ENCODE measurements at regions not wholly inside any gene's neighbourhood (a gene's known extent, or its start where the extent isn't known, plus 50 kb on each side); places are given as distances from the start of the nearest gene placed in this dataset.

- DNase-seq: no peak
Observed at GRCh38 chr9:120107138-120107537, 472.8 kb downstream of the CDK5RAP2 start.

GRCh38 chr9:120104771-120105170, 475.2 kb downstream of the CDK5RAP2 start:
- DNase-seq: no peak

GRCh38 chr9:120100595-120100994, 479.4 kb downstream of the CDK5RAP2 start:
- DNase-seq: no peak

- no peak for DNase-seq
Observed at GRCh38 chr9:120099065-120099464, 480.9 kb downstream of the CDK5RAP2 start.

- no peak for DNase-seq
Observed at GRCh38 chr9:120098584-120098983, 481.4 kb downstream of the CDK5RAP2 start.

- no peak for DNase-seq
Observed at GRCh38 chr9:120091206-120091605, 488.8 kb downstream of the CDK5RAP2 start.

- DNase-seq: peak; percentile 79
Observed at GRCh38 chr9:120080849-120081248, 499.1 kb downstream of the CDK5RAP2 start.

GRCh38 chr9:120078112-120078511, 501.9 kb downstream of the CDK5RAP2 start:
- no peak for DNase-seq

- DNase-seq: no peak
Observed at GRCh38 chr9:120071760-120072159, 508.2 kb downstream of the CDK5RAP2 start.

GRCh38 chr9:120066315-120066714, 513.7 kb downstream of the CDK5RAP2 start:
- no peak for DNase-seq

GRCh38 chr9:120065151-120065550, 514.8 kb downstream of the CDK5RAP2 start:
- no peak for DNase-seq

GRCh38 chr9:120045011-120045410, 535.0 kb downstream of the CDK5RAP2 start:
- DNase-seq: no peak

GRCh38 chr9:120043448-120043847, 536.5 kb downstream of the CDK5RAP2 start:
- DNase-seq: peak; percentile 16

- no peak for DNase-seq
Observed at GRCh38 chr9:120040896-120041295, 539.1 kb downstream of the CDK5RAP2 start.

GRCh38 chr9:120038342-120038741, 541.6 kb downstream of the CDK5RAP2 start:
- no peak for DNase-seq

- DNase-seq: no peak
Observed at GRCh38 chr9:120032639-120033038, 547.3 kb downstream of the CDK5RAP2 start.

- DNase-seq: no peak
Observed at GRCh38 chr9:120030847-120031246, 549.1 kb downstream of the CDK5RAP2 start.

- DNase-seq: no peak
Observed at GRCh38 chr9:120018550-120018949, 561.4 kb downstream of the CDK5RAP2 start.

- DNase-seq: no peak
Observed at GRCh38 chr9:120018037-120018436, 561.9 kb downstream of the CDK5RAP2 start.

GRCh38 chr9:120016231-120016630, 563.7 kb downstream of the CDK5RAP2 start:
- DNase-seq: no peak

- no peak for DNase-seq
Observed at GRCh38 chr9:120014796-120015195, 565.2 kb downstream of the CDK5RAP2 start.

GRCh38 chr9:120009856-120010255, 570.1 kb downstream of the CDK5RAP2 start:
- no peak for DNase-seq

GRCh38 chr9:120001536-120001935, 578.4 kb downstream of the CDK5RAP2 start:
- no peak for DNase-seq

GRCh38 chr9:119998614-119999013, 581.4 kb downstream of the CDK5RAP2 start:
- DNase-seq: no peak

GRCh38 chr9:119991797-119992196, 588.2 kb downstream of the CDK5RAP2 start:
- no peak for DNase-seq

- DNase-seq: no peak
Observed at GRCh38 chr9:119986713-119987112, 593.3 kb downstream of the CDK5RAP2 start.
